ENCODE measurements at regions not wholly inside any gene's neighbourhood (a gene's known extent, or its start where the extent isn't known, plus 50 kb on each side); places are given as distances from the start of the nearest gene placed in this dataset.

DNA sequence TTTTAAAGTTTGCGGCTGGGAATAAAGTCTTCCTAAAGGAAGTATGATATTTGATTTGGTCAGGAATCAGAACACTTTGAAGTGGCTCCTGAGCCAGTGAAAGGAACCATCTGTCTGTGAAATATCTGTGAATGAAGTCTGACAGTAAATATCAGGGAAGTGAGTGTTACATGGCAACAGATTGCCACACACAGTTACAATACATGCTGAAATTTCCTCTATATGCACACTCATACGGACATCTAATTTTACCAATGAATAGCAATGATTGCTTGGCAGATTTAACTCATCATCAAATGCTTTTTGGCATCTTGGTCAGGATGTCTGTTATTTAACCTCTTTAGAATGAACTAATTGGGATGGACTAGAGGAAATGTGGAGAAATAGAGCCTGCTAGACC lies 1023.8 kb downstream of the FAT4 start:
- Mint-ChIP-seq H3K27ac (no peak overlapping the region), H3K36me3 (ENCODE audit: low read depth) (no peaks in the 10 kb centered on the region), H3K9me3 (no peaks in the 10 kb centered on the region), H3K27me3 (no peaks in the 10 kb centered on the region), H3K4me1 (no peaks in the 10 kb centered on the region), H3K4me3 (no peak overlapping the region)
- CTCF ChIA-PET: no interaction called here
- POLR2A ChIA-PET: no interaction called here
- no peak for DNase-seq

DNA sequence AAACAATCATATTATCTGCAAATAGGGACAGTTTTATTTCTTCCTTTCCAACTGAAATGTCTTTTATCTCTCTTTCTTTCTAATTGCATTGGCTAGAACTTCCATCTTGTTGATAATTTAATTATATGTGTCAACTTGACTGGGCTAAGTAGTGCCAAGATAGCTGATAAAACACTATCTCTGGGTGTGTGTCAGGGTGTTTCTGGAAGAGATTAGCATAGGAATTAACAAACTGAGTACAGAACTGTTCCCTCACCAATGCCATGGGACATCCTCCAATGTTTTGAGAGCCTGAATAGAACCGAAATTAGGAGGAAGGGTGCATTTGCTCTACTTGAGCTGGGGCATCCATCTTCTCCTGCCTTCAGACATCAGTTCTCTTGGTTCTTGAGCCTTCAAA lies 1027.2 kb downstream of the FAT4 start:
- Mint-ChIP-seq H3K4me1 (no peaks in the 10 kb centered on the region), H3K36me3 (ENCODE audit: low read depth) (no peaks in the 10 kb centered on the region), H3K27me3 (no peaks in the 10 kb centered on the region), H3K9me3 (no peaks in the 10 kb centered on the region), H3K27ac (no peak overlapping the region), H3K4me3 (no peak overlapping the region)
- CTCF ChIA-PET: no interaction called here
- DNase-seq: no peak
- POLR2A ChIA-PET: no interaction called here

DNA sequence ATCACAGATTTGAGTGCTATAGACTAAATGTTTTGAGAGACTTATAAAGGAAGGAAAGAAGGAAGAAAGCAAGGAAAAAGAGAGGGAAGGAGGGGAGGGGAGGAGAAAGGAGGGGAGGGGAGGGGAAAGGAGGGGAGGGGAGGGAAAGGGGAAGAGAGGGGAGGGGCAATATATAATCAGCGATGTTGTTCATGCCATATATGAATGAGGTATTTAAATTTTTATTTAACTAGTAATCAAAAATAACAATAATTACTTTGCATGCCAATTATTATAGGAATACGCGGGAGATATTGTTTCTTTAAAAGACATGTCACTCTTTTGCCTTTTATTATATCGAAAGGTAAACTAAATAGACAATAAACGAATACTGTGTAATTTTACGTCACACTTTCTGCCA lies 1029.7 kb downstream of the FAT4 start:
- DNase-seq: no peak
- Mint-ChIP-seq H3K27ac (no peak overlapping the region), H3K36me3 (ENCODE audit: low read depth) (no peaks in the 10 kb centered on the region), H3K4me3 (no peak overlapping the region), H3K27me3 (no peaks in the 10 kb centered on the region), H3K4me1 (no peaks in the 10 kb centered on the region), H3K9me3 (no peaks in the 10 kb centered on the region)
- POLR2A ChIA-PET: no interaction called here
- CTCF ChIA-PET: no interaction called here

DNA sequence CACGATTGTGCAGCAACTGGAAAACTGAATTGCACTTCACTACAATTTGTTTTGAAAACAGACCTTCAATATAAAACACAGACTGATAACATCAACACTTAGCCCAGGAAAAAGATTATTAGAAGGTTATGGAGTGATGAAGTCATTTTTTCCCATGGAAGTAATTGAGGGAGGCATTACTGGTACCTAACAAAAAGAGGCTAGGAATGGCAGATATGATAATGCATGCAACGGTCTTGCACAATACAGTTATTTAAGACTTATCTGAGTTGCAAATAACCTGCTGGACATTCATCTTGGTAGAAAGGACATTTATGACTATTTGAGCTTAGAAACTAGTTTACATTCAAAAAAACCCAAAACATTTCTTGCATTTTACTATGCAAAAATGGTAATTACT lies 1031.9 kb downstream of the FAT4 start:
- Mint-ChIP-seq H3K36me3 (ENCODE audit: low read depth) (no peaks in the 10 kb centered on the region), H3K27ac (no peak overlapping the region), H3K27me3 (no peaks in the 10 kb centered on the region), H3K4me3 (no peak overlapping the region), H3K4me1 (no peaks in the 10 kb centered on the region), H3K9me3 (no peaks in the 10 kb centered on the region)
- DNase-seq: no peak
- ChIA-PET CTCF (no interaction called here), POLR2A (no interaction called here)

DNA sequence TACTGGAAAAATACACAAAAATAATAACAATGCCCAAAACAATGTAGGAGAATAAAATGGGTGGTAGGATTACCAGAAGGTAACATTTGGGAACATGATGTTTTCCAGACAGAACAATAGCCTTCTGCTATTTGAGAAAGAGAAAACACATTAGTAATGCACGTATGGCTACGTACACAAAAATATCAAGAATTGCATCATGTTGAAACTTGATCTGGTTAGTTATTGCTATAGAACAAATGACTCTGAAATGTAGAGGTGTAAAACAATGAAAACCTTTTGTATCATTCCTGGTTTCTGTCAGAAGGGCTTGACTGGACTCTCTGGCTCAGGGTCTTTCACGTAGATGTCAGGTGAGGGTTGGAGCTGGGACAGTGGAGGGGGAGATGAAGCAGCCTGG lies 1040.0 kb downstream of the FAT4 start:
- Mint-ChIP-seq H3K36me3 (ENCODE audit: low read depth) (no peaks in the 10 kb centered on the region), H3K4me1 (no peaks in the 10 kb centered on the region), H3K27me3 (no peaks in the 10 kb centered on the region), H3K4me3 (no peak overlapping the region), H3K27ac (no peak overlapping the region), H3K9me3 (peaks cover 2% of the 10 kb centered on the region)
- ChIA-PET CTCF (no interaction called here), POLR2A (no interaction called here)
- no peak for DNase-seq

DNA sequence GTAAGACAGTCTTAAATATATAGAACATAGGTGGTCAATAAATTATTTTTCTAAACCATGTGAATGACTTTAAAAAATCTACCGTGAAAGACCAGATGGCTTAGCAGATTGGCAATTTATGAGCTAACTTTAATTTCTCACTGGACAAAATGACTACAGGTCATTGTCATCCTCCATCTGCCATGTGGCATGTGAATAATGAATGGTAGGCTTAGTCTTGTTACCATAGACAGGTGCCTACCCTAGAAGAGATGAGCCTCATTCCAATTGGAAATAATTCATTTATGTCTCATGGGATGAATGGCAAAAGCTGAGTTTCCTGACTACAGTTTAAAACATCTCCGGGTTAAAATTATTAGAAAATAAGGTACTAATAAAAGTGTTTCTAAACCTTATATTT lies 1043.3 kb downstream of the FAT4 start:
- POLR2A ChIA-PET: no interaction called here
- H3K27ac Mint-ChIP-seq: no peak overlapping the region

DNA sequence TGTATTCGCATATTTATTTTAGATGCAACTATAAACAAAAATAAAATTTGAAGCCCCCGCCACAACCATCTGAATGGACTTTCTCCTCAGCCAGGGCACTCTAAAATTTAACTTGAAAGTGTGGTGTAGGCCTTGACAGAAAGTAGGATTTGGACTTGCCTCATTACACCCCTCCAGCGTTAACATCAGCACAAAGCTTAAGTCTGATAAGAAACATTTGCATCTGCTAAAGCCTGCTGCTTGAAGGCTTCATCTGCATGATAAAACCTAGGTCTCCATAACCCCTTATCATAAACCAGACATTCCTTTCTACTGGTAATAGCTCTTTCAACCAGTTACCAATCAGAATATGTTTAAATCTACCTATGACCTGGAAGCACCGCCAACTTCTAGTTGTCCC lies 1046.5 kb downstream of the FAT4 start:
- peaks cover 8% of the 10 kb centered on the region for H3K9me3 Mint-ChIP-seq
- H3K4me3 Mint-ChIP-seq: no peak overlapping the region
- no peak for DNase-seq
- no peak overlapping the region for H3K27ac Mint-ChIP-seq
- ChIA-PET POLR2A (no interaction called here), CTCF (no interaction called here)
- H3K27me3 Mint-ChIP-seq: no peaks in the 10 kb centered on the region
- no peaks in the 10 kb centered on the region for H3K36me3 Mint-ChIP-seq (ENCODE audit: low read depth)
- no peaks in the 10 kb centered on the region for H3K4me1 Mint-ChIP-seq

More for the DNA sequence above, 1043.3 kb downstream of the FAT4 start:
- Mint-ChIP-seq H3K36me3 (ENCODE audit: low read depth) (no peaks in the 10 kb centered on the region), H3K27me3 (no peaks in the 10 kb centered on the region), H3K4me1 (no peaks in the 10 kb centered on the region), H3K9me3 (peaks cover 6% of the 10 kb centered on the region), H3K4me3 (no peak overlapping the region)
- DNase-seq: no peak
- CTCF ChIA-PET: no interaction called here

DNA sequence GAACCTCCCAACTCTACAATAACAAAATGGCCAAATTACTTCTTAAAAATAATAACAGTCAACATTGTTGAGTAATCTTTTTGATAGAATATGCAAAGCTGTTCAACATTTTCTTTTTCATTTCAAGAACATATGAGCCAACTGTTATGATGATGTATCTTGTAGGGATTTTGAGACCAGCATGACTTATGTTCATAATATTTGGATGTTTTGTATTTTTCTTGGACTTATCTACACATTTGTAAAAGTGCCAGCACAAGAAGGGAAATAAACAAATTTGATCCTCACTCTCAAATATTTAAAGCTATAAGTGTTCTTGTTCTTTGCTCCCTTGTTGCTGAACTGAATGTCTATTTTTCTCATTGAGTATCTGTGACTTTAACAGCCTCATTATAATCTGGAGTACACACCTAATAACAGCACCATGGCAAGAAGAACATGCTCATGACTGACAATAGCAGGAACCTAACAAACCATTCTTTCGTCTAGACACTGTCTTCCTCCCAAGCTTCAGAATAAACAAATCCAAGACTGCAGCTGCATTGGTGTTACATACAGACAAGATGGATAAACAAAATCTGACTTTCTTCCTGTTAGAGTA lies 1049.7 kb downstream of the FAT4 start:
- ChIA-PET CTCF (no interaction called here), POLR2A (no interaction called here)
- DNase-seq: no peak
- Mint-ChIP-seq H3K27ac (no peak overlapping the region), H3K27me3 (no peaks in the 10 kb centered on the region), H3K36me3 (ENCODE audit: low read depth) (no peaks in the 10 kb centered on the region), H3K4me3 (no peak overlapping the region), H3K4me1 (no peaks in the 10 kb centered on the region), H3K9me3 (peaks cover 8% of the 10 kb centered on the region)

DNA sequence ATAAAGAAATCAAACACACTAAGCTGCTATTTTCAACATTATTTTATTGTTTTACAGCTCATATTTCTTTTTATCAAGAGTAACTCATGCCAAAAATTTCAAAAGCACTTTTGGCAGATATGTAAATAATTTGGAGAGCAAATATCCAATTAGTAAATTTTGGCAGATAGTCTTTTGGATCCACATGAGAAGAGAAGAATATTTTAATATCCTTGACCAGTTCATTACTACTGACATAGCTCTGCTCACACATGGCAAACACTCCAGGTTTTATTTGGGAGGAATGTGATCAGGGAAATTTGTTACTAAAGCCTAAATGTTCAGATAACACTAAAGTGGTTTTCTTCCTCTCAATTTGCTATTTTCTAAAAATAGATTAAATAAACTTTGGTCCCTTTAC lies 1054.3 kb downstream of the FAT4 start:
- no peak overlapping the region for H3K27ac Mint-ChIP-seq
- DNase-seq: no peak
- ChIA-PET CTCF (no interaction called here), POLR2A (no interaction called here)
- no peaks in the 10 kb centered on the region for H3K27me3 Mint-ChIP-seq
- no peak overlapping the region for H3K4me3 Mint-ChIP-seq
- H3K9me3 Mint-ChIP-seq: peaks cover 4% of the 10 kb centered on the region
- H3K4me1 Mint-ChIP-seq: no peaks in the 10 kb centered on the region
- H3K36me3 Mint-ChIP-seq (ENCODE audit: low read depth): no peaks in the 10 kb centered on the region

DNA sequence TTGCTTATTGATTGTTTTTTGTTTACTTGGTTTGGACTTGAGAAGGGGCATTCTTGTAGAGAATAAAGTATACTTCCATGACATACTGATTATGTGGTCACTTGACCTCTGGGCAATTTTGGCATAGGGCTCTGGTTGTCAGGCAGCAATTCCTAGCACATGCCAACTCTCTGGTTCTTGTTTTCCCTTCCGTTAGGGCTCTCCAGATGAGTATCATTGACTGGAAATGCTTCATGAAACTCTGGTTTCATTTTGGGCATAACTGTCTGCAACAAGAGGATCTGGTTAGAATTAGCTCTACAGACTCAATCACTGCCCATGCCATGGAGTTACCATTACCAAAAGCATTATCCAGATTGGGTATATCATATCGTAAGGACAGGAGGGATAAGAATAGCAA lies 1057.9 kb downstream of the FAT4 start:
- no peak for DNase-seq
- CTCF ChIA-PET: no interaction called here
- Mint-ChIP-seq H3K27ac (no peak overlapping the region), H3K9me3 (peaks cover 4% of the 10 kb centered on the region), H3K27me3 (no peaks in the 10 kb centered on the region), H3K4me3 (no peak overlapping the region), H3K4me1 (no peaks in the 10 kb centered on the region), H3K36me3 (ENCODE audit: low read depth) (no peaks in the 10 kb centered on the region)
- POLR2A ChIA-PET: no interaction called here

DNA sequence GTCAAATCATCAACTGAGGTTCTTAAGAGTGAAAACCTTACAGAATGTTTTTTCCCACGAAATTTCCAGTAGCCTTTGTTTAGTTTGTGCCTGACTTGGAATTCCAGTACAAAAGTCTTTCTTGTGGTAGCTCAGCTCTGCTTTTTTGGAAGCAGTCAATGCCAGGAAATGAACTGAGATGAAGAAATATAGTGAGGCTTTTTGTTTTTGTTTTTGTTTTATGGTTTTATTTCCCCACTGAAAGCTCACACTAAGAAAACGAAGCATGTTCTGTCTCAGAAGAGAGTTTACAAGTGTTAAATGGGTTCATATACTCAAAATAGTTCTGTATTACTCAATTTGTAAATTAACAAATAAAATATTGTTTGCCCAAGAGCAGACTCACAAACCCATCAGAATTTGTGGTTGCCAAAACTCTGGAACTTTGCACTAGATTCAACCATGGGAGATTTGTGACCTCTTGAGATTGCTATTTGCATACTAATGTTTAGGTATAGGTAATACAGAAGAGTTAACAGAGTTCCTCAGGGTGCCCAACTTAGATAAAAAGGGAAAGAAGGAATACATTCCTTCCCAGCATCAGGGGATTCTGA lies 1060.8 kb downstream of the FAT4 start:
- Mint-ChIP-seq H3K36me3 (ENCODE audit: low read depth) (no peaks in the 10 kb centered on the region), H3K27me3 (no peaks in the 10 kb centered on the region), H3K9me3 (peaks cover 9% of the 10 kb centered on the region), H3K27ac (no peak overlapping the region), H3K4me3 (no peak overlapping the region), H3K4me1 (no peaks in the 10 kb centered on the region)
- ChIA-PET CTCF (no interaction called here), POLR2A (no interaction called here)
- no peak for DNase-seq

DNA sequence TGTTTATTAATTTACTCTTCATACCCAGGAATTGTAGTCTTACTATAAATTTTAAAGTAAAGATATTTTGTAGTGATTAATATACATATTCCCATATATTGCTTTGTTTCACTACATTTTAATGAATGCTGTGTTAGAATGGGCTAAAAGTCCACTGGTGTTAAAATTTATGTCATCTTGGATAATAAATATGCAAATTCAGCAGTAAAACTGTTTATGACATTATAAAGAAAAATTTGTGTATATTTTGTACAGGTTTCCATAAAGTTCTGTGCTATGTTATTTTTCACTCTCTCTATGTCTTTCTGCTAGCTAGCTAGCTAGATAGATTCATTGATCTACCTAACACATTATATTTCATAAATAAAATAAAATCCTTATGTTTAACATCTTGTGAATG lies 1071.2 kb downstream of the FAT4 start:
- Mint-ChIP-seq H3K27me3 (no peaks in the 10 kb centered on the region), H3K4me3 (no peak overlapping the region), H3K4me1 (no peaks in the 10 kb centered on the region), H3K9me3 (no peaks in the 10 kb centered on the region), H3K27ac (no peak overlapping the region), H3K36me3 (ENCODE audit: low read depth) (no peaks in the 10 kb centered on the region)
- CTCF ChIA-PET: no interaction called here
- POLR2A ChIA-PET: no interaction called here
- no peak for DNase-seq

DNA sequence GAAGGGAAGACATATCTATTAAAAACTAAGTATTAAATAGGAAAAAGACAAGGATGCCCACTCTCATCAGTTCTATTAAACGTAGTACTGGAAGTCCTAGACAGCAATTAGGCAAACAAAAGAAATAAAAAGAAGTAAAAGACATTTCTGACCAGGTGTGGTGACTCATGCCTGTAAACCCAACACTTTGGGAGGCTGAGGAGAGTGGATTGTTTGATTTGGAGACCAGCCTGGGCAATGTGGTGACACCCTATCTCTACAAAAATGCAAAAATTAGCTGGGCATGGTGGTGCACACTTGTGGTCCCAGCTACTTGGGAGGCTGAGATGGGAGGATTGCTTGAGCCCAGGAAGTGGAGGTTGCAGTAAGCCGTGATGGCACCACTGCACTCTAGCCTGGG lies 1071.8 kb downstream of the FAT4 start:
- CTCF ChIA-PET: no interaction called here

DNA sequence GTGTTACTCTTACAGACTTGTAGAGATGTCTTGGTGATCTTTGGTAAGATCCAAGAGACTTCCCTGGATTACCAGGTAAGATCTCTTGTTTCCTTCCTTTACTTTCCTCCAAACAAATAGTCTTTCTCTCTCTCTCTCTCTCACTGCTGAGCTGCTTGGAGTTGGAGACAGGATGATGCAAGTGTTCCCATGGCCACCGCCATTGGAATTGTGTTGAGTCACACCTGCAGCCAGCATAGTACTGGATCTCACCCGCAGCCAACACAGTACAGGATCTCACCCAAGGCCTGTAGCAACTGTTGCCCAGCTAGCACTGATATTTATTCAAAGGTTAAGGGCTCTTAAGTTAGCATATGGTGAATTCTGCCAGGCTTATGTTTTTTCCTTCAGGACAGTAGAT lies 1080.9 kb downstream of the FAT4 start:
- Mint-ChIP-seq H3K27ac (no peak overlapping the region), H3K4me1 (no peaks in the 10 kb centered on the region), H3K36me3 (ENCODE audit: low read depth) (no peaks in the 10 kb centered on the region), H3K9me3 (peaks cover 6% of the 10 kb centered on the region), H3K27me3 (no peaks in the 10 kb centered on the region), H3K4me3 (no peak overlapping the region)
- CTCF ChIA-PET: no interaction called here
- POLR2A ChIA-PET: no interaction called here
- no peak for DNase-seq

More for the DNA sequence above, 1071.8 kb downstream of the FAT4 start:
- no peak for DNase-seq
- POLR2A ChIA-PET: no interaction called here
- H3K36me3 Mint-ChIP-seq (ENCODE audit: low read depth): no peaks in the 10 kb centered on the region
- peaks cover 2% of the 10 kb centered on the region for H3K9me3 Mint-ChIP-seq
- no peaks in the 10 kb centered on the region for H3K4me1 Mint-ChIP-seq
- H3K27ac Mint-ChIP-seq: no peak overlapping the region
- H3K27me3 Mint-ChIP-seq: no peaks in the 10 kb centered on the region
- no peak overlapping the region for H3K4me3 Mint-ChIP-seq

DNA sequence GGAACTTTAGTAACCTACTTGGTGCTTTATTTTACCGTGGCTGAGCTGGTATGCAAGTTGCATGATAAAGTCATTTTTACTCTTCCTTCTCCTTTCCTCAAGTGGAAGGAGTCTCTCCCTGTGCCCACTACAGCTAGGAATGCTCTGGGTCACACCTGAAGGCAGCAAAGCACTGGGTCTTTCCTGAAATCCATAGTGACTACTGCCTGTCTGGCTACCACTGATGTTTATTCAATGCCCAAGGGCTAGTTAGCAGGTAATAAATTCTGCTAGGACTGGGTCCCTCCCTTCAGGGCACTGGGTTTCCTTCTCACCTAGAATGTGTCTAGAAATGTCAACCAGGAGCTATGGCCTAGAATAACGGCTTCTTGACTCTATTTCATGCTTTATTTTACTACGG lies 1081.4 kb downstream of the FAT4 start:
- CTCF ChIA-PET: no interaction called here
- Mint-ChIP-seq H3K9me3 (peaks cover 5% of the 10 kb centered on the region), H3K27ac (no peak overlapping the region), H3K36me3 (ENCODE audit: low read depth) (no peaks in the 10 kb centered on the region), H3K4me3 (no peak overlapping the region), H3K27me3 (no peaks in the 10 kb centered on the region), H3K4me1 (no peaks in the 10 kb centered on the region)
- POLR2A ChIA-PET: no interaction called here
- no peak for DNase-seq

All from activated CD4-positive, alpha-beta memory T cell treated with anti-CD3 and anti-CD28 coated beads, Interleukin-2, amount 10 ng/mL, durations not matched to agents 7 days and 5 days (primary cell).